ENCODE measurements at regions not wholly inside any gene's neighbourhood (a gene's known extent, or its start where the extent isn't known, plus 50 kb on each side); places are given as distances from the start of the nearest gene placed in this dataset.

- H2AFZ ChIP-seq (ENCODE audit: low read depth, low read length), result no peak overlapping the region
- H3K9me3 ChIP-seq (ENCODE audit: insufficient read depth, low read length, severe bottlenecking), result no peaks in the 10 kb centered on the region
- H3K4me1 ChIP-seq (ENCODE audit: insufficient read depth, low read length), result no peaks in the 10 kb centered on the region
- no peak overlapping the region for H3K4me3 ChIP-seq (ENCODE audit: low read depth in 1 of 2, low read length in 2 of 2)
- TF ChIP-seq EZH2 (IDR thresholded peaks at IDR 0.05; ENCODE audit: borderline replicate concordance, low read depth, low read length, severe bottlenecking), result no peak
- TF ChIP-seq CTCF (IDR thresholded peaks at IDR 0.05; ENCODE audit: borderline replicate concordance, extremely low read depth, low read length, poor library complexity, severe bottlenecking), result no peak
- peaks cover 3% of the 10 kb centered on the region for H3K27me3 ChIP-seq (ENCODE audit: insufficient read depth, low read length, poor library complexity)
- H3K36me3 ChIP-seq (ENCODE audit: insufficient read depth, low read length), result no peaks in the 10 kb centered on the region
- no peak for DNase-seq
- H3K9ac ChIP-seq (ENCODE audit: low read depth, low read length), result no peak overlapping the region
- H3K79me2 ChIP-seq (ENCODE audit: insufficient read depth, low read length), result no peaks in the 10 kb centered on the region
- no peaks in the 10 kb centered on the region for H4K20me1 ChIP-seq (ENCODE audit: insufficient read depth, low read length)
- no peak overlapping the region for H3K4me2 ChIP-seq (ENCODE audit: insufficient read depth, low read length)
- H3K27ac ChIP-seq (ENCODE audit: low read length), result no peak overlapping the region
- no peak for ATAC-seq (ENCODE audit: insufficient read depth, low read depth)
Observed at GRCh38 chr16:86680661-86681030, 102.3 kb downstream of the FOXL1 start.

- TF ChIP-seq CTCF (IDR thresholded peaks at IDR 0.05; ENCODE audit: borderline replicate concordance, extremely low read depth, low read length, poor library complexity, severe bottlenecking) (no peak), EZH2 (IDR thresholded peaks at IDR 0.05; ENCODE audit: borderline replicate concordance, low read depth, low read length, severe bottlenecking) (no peak)
- no peak overlapping the region for H3K9ac ChIP-seq (ENCODE audit: low read depth, low read length)
- no peak overlapping the region for H2AFZ ChIP-seq (ENCODE audit: low read depth, low read length)
- H4K20me1 ChIP-seq (ENCODE audit: insufficient read depth, low read length), result no peaks in the 10 kb centered on the region
- no peaks in the 10 kb centered on the region for H3K4me1 ChIP-seq (ENCODE audit: insufficient read depth, low read length)
- DNase-seq (no peak), ATAC-seq (ENCODE audit: insufficient read depth, low read depth) (no peak)
- H3K4me3 ChIP-seq (ENCODE audit: low read depth in 1 of 2, low read length in 2 of 2), result no peak overlapping the region
- H3K9me3 ChIP-seq (ENCODE audit: insufficient read depth, low read length, severe bottlenecking), result no peaks in the 10 kb centered on the region
- peaks cover under 1% of the 10 kb centered on the region for H3K27me3 ChIP-seq (ENCODE audit: insufficient read depth, low read length, poor library complexity)
- H3K79me2 ChIP-seq (ENCODE audit: insufficient read depth, low read length), result no peaks in the 10 kb centered on the region
- H3K36me3 ChIP-seq (ENCODE audit: insufficient read depth, low read length), result no peaks in the 10 kb centered on the region
- H3K4me2 ChIP-seq (ENCODE audit: insufficient read depth, low read length), result no peak overlapping the region
- H3K27ac ChIP-seq (ENCODE audit: low read length), result no peak overlapping the region
Observed at GRCh38 chr16:86681031-86681756, 102.8 kb downstream of the FOXL1 start.

GRCh38 chr16:86681757-86682106 lies 103.4 kb downstream of the FOXL1 start:
- Histone ChIP-seq H3K4me3 (ENCODE audit: low read depth in 1 of 2, low read length in 2 of 2) (no peak overlapping the region), H3K4me2 (ENCODE audit: insufficient read depth, low read length) (no peak overlapping the region), H3K27ac (ENCODE audit: low read length) (no peak overlapping the region), H4K20me1 (ENCODE audit: insufficient read depth, low read length) (no peaks in the 10 kb centered on the region), H3K27me3 (ENCODE audit: insufficient read depth, low read length, poor library complexity) (no peaks in the 10 kb centered on the region), H3K9ac (ENCODE audit: low read depth, low read length) (no peak overlapping the region), H2AFZ (ENCODE audit: low read depth, low read length) (no peak overlapping the region), H3K36me3 (ENCODE audit: insufficient read depth, low read length) (no peaks in the 10 kb centered on the region), H3K9me3 (ENCODE audit: insufficient read depth, low read length, severe bottlenecking) (no peaks in the 10 kb centered on the region), H3K79me2 (ENCODE audit: insufficient read depth, low read length) (no peaks in the 10 kb centered on the region), H3K4me1 (ENCODE audit: insufficient read depth, low read length) (no peaks in the 10 kb centered on the region)
- TF ChIP-seq CTCF (IDR thresholded peaks at IDR 0.05; ENCODE audit: borderline replicate concordance, extremely low read depth, low read length, poor library complexity, severe bottlenecking) (no peak), EZH2 (IDR thresholded peaks at IDR 0.05; ENCODE audit: borderline replicate concordance, low read depth, low read length, severe bottlenecking) (no peak)
- no peak for ATAC-seq (ENCODE audit: insufficient read depth, low read depth)
- no peak for DNase-seq
